Heart left ventricle (tissue), 16 donors: ENCODE measurements at regions not wholly inside any gene's neighbourhood (a gene's known extent, or its start where the extent isn't known, plus 50 kb on each side); places are given as distances from the start of the nearest gene placed in this dataset.

ENCODE experiments used
- ATAC-seq, 4 donors: fragments of 200-7000 bp; cut with Tn5 transposase; one replicate each; pipeline ENCODE4 v1.9.1; 2020 to 2022; ENCODE audit warnings: moderate library complexity in 4 of 4, mild to moderate bottlenecking in 3 of 4, moderate number of reproducible peaks in 1 of 4
- DNase-seq, 5 donors: peaks; one replicate each; pipeline ENCODE4 v3.0.0-alpha.2; 2020
- H3K27ac ChIP-seq, 12 donors: fragments of 200-600 bp; sonication (generic) in 4 of 12; one replicate each; pipeline versions ENCODE4 v1.5.0 to v1.8.0; 2016 to 2022; ENCODE audit warnings: mild to moderate bottlenecking in 2 of 12
- H3K27me3 ChIP-seq, 9 donors: fragments of 200-600 bp; sonication (generic) in 2 of 9; one replicate each; pipeline versions ENCODE4 v1.5.1 to v1.8.0; 2016 to 2022; ENCODE audit warnings: mild to moderate bottlenecking in 3 of 9
- H3K36me3 ChIP-seq, 9 donors: fragments of 200-600 bp; sonication (generic) in 2 of 9; one replicate each; pipeline versions ENCODE4 v1.5.0 to v1.8.0; 2018 to 2022; ENCODE audit warnings: mild to moderate bottlenecking in 2 of 9
- H3K4me1 ChIP-seq, 12 donors: fragments of 200-600 bp; sonication (generic) in 4 of 12; one replicate each; pipeline versions ENCODE4 v1.5.0 to v1.8.0; 2016 to 2022; ENCODE audit warnings: mild to moderate bottlenecking in 3 of 12
- H3K4me3 ChIP-seq, 12 donors: fragments of 200-600 bp; sonication (generic) in 4 of 12; one replicate each; pipeline versions ENCODE4 v1.5.0 to v1.8.0; 2017 to 2022; ENCODE audit warnings: mild to moderate bottlenecking in 9 of 12, moderate library complexity in 4 of 12
- H3K9me3 ChIP-seq, 12 donors: fragments of 200-600 bp; sonication (generic) in 4 of 12; one replicate each; pipeline versions ENCODE4 v1.5.0 to v1.8.0; 2016 to 2022; ENCODE audit warnings: mild to moderate bottlenecking in 1 of 12
- CTCF ChIP-seq, 12 donors: fragments of 200-600 bp; sonication (generic) in 4 of 12; IDR thresholded peaks; one replicate each; pipeline versions ENCODE4 v1.5.0 to v1.8.0; 2018 to 2022; ENCODE audit warnings: antibody characterized with exemption in 12 of 12, mild to moderate bottlenecking in 5 of 12
- POLR2A ChIP-seq, 2 donors: fragments of 450-650 bp; IDR thresholded peaks; one replicate each; pipeline ENCODE4 v1.6.1; 2017; ENCODE audit warnings: antibody characterized with exemption in 2 of 2, mild to moderate bottlenecking in 2 of 2, moderate library complexity in 2 of 2
- WGBS, 4 donors: extraction: QIAGEN DNeasy Blood & Tissue Kit in 2 of 4; methylation state at CpG; one replicate each; pipeline versions ENCODE4 v1.1.5 to v1.1.7; 2013 to 2018; 5-methylcytosine and 5-hydroxymethylcytosine counted together
- intact Hi-C, 10 donors: fragments of 100-400 bp; cut with DNase I; formaldehyde crosslinking; loops; one replicate each; pipeline versions ENCODE4 v1.11.1 to v1.14.2; 2022
- donor health status: ischemic (EF 13 %, LVEDD 7.1; RV severe dilation, severe dysfunction).
- donor health status: healthy with polysubstance abuse.
- donor health status: DM: no; HTN: yes; CAD: no.
- donor health status: DM: no; HTN: no; CAD: no.
- donor health status: ischemic (EF 25% LVEDD 6.9; RV normal size, moderate dysfunction).
- donor health status: ischemic (EF 25% LVEDD 5.7; RV mildly dilated, moderate dysfunction).
- donor health status: healthy.
- donor health status: DM: yes; HTN: yes; CAD: no.
- donor health status: ischemic (EF 35%, LVEDD 5.7; RV mildly dilated, moderate dysfunction).
- donor health status: nonischemic (EF 11% LVEDD 7.7; RV severe dilation, severe dysfunction).
- donor health status: DM: yes; HTN: yes; CAD: no.
- donor health status: PGD.
- donor health status: ischemic (EF 29% LVEDD 5.4; RV normal size, mild dysfunction).
- donor health status: nonischemic (EF 23%, LVEDD 6.1; RV moderate dilation, normal function).

- DNase-seq (no peak), ATAC-seq (no peak)
- Histone ChIP-seq H3K4me3 (no peak overlapping the region), H3K36me3 (no peaks in the 10 kb centered on the region), H3K27ac (no peak overlapping the region), H3K9me3 (peaks cover 0 to 16% (median 0%) of the 10 kb centered on the region in 12 donors), H3K4me1 (no peaks in the 10 kb centered on the region), H3K27me3 (no peaks in the 10 kb centered on the region)
- 66 to 74% (median 69%) methylated on average over 1 of the region's 1 CpG for WGBS, 4 donors
- intact Hi-C loops = no loop called here
- TF ChIP-seq CTCF (IDR thresholded peaks at IDR 0.05) (no peak), POLR2A (IDR thresholded peaks at IDR 0.05) (no peak)
Observed at GRCh38 chr20:59110607-59111006, 53.0 kb upstream of the ZNF831 start.

GRCh38 chr20:59105581-59105980 is 58.0 kb upstream of the ZNF831 start:
- Histone ChIP-seq H3K9me3 (peaks cover 0 to 8% (median 0%) of the 10 kb centered on the region in 12 donors), H3K36me3 (no peaks in the 10 kb centered on the region), H3K4me1 (peaks cover 0 to 4% (median 0%) of the 10 kb centered on the region in 12 donors), H3K27me3 (peaks cover 0 to 6% (median 0%) of the 10 kb centered on the region in 9 donors), H3K4me3 (no peak overlapping the region), H3K27ac (no peak overlapping the region)
- TF ChIP-seq CTCF (IDR thresholded peaks at IDR 0.05) (no peak), POLR2A (IDR thresholded peaks at IDR 0.05) (no peak)
- intact Hi-C loops = loop anchor here in 1 of 10 donors (5.0 kb wide), 1 partner anchor 77 kb away; no protein-coding TSS in a partner anchor
- DNase-seq = no peak
- 75 to 86% (median 79%) methylated on average over 4 of the region's 4 CpGs for WGBS, 4 donors
- ATAC-seq = no peak

- intact Hi-C loops = loop anchor here in 2 of 10 donors (5.0 kb wide), 2 partner anchors 77 to 92 kb away; no protein-coding TSS in a partner anchor
- no peak overlapping the region for H3K4me3 ChIP-seq
- H3K27me3 ChIP-seq = peaks cover 0 to 11% (median 0%) of the 10 kb centered on the region in 9 donors
- WGBS, 4 donors = 59 to 80% (median 63%) methylated on average over 2 of the region's 2 CpGs
- DNase-seq (no peak), ATAC-seq (no peak)
- no peaks in the 10 kb centered on the region for H3K36me3 ChIP-seq
- peaks cover 0 to 8% (median 0%) of the 10 kb centered on the region in 12 donors for H3K9me3 ChIP-seq
- no peak for TF ChIP-seq CTCF (IDR thresholded peaks at IDR 0.05)
- no peak for TF ChIP-seq POLR2A (IDR thresholded peaks at IDR 0.05)
- H3K4me1 ChIP-seq = peaks cover 0 to 4% (median 0%) of the 10 kb centered on the region in 12 donors
- no peak overlapping the region for H3K27ac ChIP-seq
Observed at GRCh38 chr20:59104831-59105230, 58.8 kb upstream of the ZNF831 start.

- no peak overlapping the region for H3K4me3 ChIP-seq
- DNase-seq (no peak), ATAC-seq (no peak)
- H3K27me3 ChIP-seq = peaks cover 0 to 11% (median 0%) of the 10 kb centered on the region in 9 donors
- TF ChIP-seq POLR2A (IDR thresholded peaks at IDR 0.05) (no peak), CTCF (IDR thresholded peaks at IDR 0.05) (no peak)
- no peaks in the 10 kb centered on the region for H3K36me3 ChIP-seq
- H3K27ac ChIP-seq = no peak overlapping the region
- intact Hi-C loops = loop anchor here in 1 of 10 donors (5.0 kb wide), 1 partner anchor 94 kb away; no protein-coding TSS in a partner anchor
- H3K4me1 ChIP-seq = peaks cover 0 to 4% (median 0%) of the 10 kb centered on the region in 12 donors
- 0 to 76% (median 36%) methylated on average over 1 of the region's 1 CpG for WGBS, 4 donors
- H3K9me3 ChIP-seq = peaks cover 0 to 8% (median 0%) of the 10 kb centered on the region in 12 donors
Observed at GRCh38 chr20:59103573-59103972, 60.0 kb upstream of the ZNF831 start.
